ENCODE measurements at regions not wholly inside any gene's neighbourhood (a gene's known extent, or its start where the extent isn't known, plus 50 kb on each side); places are given as distances from the start of the nearest gene placed in this dataset.

DNA sequence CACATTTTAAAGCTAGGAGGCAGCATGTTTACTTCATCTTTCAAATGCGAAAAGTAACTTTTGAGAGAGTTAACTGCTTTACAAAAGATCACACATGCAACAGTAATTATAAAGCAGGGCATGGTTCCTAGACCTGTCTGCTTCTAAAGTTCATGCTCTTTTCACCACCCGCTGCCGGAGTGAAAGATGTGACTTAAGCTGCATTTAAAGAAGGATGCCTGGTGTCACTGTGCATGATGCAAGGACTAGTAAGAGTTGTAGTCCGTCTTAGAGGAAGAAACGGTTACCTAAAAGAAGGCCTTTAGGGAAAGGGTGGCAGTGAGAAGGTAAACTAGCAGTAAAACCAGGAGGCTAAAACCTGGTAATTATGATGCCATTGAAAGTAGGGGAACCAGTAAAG is 1689.1 kb downstream of the KCNT2 start:
- Histone ChIP-seq H3K27me3 (ENCODE audit: insufficient read depth, low read length) (no peaks in the 10 kb centered on the region), H3K9me2 (ENCODE audit: insufficient read depth) (no peaks in the 10 kb centered on the region), H3K36me3 (ENCODE audit: control insufficient read depth in 1 of 2, insufficient read depth in 2 of 2, low read length in 2 of 2) (no peaks in the 10 kb centered on the region), H4K20me1 (ENCODE audit: insufficient read depth) (no peaks in the 10 kb centered on the region), H3K4me3 (replicated peaks in 1 of 2; ENCODE audit: low read depth in 1 of 2, low read length in 2 of 2) (no peak overlapping the region), H2AFZ (ENCODE audit: low read depth, low read length, poor library complexity, severe bottlenecking) (no peak overlapping the region), H3K79me2 (ENCODE audit: insufficient read depth, low read length) (no peaks in the 10 kb centered on the region), H3K9ac (ENCODE audit: low read length) (no peak overlapping the region), H3K4me2 (ENCODE audit: low read length) (no peak overlapping the region), H3K9me3 (ENCODE audit: control insufficient read depth in 1 of 2, insufficient read depth in 1 of 2, low read depth in 1 of 2, low read length in 2 of 2) (no peaks in the 10 kb centered on the region), H3K4me1 (ENCODE audit: control insufficient read depth in 1 of 2, insufficient read depth in 2 of 2, low read length in 2 of 2) (no peaks in the 10 kb centered on the region), H3K27ac (ENCODE audit: low read depth, low read length) (no peak overlapping the region)
- ChIA-PET CTCF (interaction anchor here (0.8 kb wide), 1 partner anchor 10 kb away, joined by 5 read pairs; no protein-coding TSS in a partner anchor), POLR2A (no interaction called here), RAD21 (ENCODE audit: low non-redundant PET in 1 of 2, low total read pairs in 2 of 2, uncharacterized antibody in 2 of 2, unreplicated experiment in 2 of 2) (no interaction called here)
- ATAC-seq (no peak), DNase-seq (ENCODE audit: low read depth, low spot score) (no peak)
- TF ChIP-seq TCF7L2 (IDR thresholded peaks at IDR 0.05; ENCODE audit: borderline replicate concordance, extremely low read depth, insufficient read depth, insufficient read length): no peak
- TF ChIP-seq, protein P1, sequence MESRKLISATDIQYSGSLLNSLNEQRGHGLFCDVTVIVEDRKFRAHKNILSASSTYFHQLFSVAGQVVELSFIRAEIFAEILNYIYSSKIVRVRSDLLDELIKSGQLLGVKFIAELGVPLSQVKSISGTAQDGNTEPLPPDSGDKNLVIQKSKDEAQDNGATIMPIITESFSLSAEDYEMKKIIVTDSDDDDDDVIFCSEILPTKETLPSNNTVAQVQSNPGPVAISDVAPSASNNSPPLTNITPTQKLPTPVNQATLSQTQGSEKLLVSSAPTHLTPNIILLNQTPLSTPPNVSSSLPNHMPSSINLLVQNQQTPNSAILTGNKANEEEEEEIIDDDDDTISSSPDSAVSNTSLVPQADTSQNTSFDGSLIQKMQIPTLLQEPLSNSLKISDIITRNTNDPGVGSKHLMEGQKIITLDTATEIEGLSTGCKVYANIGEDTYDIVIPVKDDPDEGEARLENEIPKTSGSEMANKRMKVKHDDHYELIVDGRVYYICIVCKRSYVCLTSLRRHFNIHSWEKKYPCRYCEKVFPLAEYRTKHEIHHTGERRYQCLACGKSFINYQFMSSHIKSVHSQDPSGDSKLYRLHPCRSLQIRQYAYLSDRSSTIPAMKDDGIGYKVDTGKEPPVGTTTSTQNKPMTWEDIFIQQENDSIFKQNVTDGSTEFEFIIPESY (IDR thresholded peaks at IDR 0.05; ENCODE audit: extremely low read depth, insufficient replicate concordance, low read length): no peak
- TF ChIP-seq ELF1 (IDR thresholded peaks at IDR 0.05; ENCODE audit: borderline replicate concordance, low read depth): no peak
- TF ChIP-seq, protein P2, sequence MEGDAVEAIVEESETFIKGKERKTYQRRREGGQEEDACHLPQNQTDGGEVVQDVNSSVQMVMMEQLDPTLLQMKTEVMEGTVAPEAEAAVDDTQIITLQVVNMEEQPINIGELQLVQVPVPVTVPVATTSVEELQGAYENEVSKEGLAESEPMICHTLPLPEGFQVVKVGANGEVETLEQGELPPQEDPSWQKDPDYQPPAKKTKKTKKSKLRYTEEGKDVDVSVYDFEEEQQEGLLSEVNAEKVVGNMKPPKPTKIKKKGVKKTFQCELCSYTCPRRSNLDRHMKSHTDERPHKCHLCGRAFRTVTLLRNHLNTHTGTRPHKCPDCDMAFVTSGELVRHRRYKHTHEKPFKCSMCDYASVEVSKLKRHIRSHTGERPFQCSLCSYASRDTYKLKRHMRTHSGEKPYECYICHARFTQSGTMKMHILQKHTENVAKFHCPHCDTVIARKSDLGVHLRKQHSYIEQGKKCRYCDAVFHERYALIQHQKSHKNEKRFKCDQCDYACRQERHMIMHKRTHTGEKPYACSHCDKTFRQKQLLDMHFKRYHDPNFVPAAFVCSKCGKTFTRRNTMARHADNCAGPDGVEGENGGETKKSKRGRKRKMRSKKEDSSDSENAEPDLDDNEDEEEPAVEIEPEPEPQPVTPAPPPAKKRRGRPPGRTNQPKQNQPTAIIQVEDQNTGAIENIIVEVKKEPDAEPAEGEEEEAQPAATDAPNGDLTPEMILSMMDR (IDR thresholded peaks at IDR 0.05 in 2 of 3, conservative IDR thresholded peaks at IDR 0.05 in 1 of 3; ENCODE audit: borderline replicate concordance in 1 of 3, insufficient read depth in 1 of 3, low read depth in 2 of 3, low read length in 2 of 3): no peak
- TF ChIP-seq ZNF274 (IDR thresholded peaks at IDR 0.05; ENCODE audit: low read depth, low read length): no peak
- TF ChIP-seq CBX3 (IDR thresholded peaks at IDR 0.05; ENCODE audit: low read depth): no peak
- TF ChIP-seq SIN3A (IDR thresholded peaks at IDR 0.05; ENCODE audit: low read depth): no peak
- TF ChIP-seq, protein P3, sequence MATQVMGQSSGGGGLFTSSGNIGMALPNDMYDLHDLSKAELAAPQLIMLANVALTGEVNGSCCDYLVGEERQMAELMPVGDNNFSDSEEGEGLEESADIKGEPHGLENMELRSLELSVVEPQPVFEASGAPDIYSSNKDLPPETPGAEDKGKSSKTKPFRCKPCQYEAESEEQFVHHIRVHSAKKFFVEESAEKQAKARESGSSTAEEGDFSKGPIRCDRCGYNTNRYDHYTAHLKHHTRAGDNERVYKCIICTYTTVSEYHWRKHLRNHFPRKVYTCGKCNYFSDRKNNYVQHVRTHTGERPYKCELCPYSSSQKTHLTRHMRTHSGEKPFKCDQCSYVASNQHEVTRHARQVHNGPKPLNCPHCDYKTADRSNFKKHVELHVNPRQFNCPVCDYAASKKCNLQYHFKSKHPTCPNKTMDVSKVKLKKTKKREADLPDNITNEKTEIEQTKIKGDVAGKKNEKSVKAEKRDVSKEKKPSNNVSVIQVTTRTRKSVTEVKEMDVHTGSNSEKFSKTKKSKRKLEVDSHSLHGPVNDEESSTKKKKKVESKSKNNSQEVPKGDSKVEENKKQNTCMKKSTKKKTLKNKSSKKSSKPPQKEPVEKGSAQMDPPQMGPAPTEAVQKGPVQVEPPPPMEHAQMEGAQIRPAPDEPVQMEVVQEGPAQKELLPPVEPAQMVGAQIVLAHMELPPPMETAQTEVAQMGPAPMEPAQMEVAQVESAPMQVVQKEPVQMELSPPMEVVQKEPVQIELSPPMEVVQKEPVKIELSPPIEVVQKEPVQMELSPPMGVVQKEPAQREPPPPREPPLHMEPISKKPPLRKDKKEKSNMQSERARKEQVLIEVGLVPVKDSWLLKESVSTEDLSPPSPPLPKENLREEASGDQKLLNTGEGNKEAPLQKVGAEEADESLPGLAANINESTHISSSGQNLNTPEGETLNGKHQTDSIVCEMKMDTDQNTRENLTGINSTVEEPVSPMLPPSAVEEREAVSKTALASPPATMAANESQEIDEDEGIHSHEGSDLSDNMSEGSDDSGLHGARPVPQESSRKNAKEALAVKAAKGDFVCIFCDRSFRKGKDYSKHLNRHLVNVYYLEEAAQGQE (IDR thresholded peaks at IDR 0.05; ENCODE audit: low read depth): no peak
- TF ChIP-seq, protein P4, sequence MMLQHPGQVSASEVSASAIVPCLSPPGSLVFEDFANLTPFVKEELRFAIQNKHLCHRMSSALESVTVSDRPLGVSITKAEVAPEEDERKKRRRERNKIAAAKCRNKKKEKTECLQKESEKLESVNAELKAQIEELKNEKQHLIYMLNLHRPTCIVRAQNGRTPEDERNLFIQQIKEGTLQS (IDR thresholded peaks at IDR 0.05): no peak
- TF ChIP-seq POLR2AphosphoS5 (IDR thresholded peaks at IDR 0.05; ENCODE audit: low read depth, low read length): no peak
- TF ChIP-seq EGR1 (IDR thresholded peaks at IDR 0.05; ENCODE audit: low read depth): no peak
- TF ChIP-seq, protein P5, sequence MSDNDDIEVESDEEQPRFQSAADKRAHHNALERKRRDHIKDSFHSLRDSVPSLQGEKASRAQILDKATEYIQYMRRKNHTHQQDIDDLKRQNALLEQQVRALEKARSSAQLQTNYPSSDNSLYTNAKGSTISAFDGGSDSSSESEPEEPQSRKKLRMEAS (IDR thresholded peaks at IDR 0.05): no peak
- TF ChIP-seq YY1 (IDR thresholded peaks at IDR 0.05; ENCODE audit: extremely low read depth, insufficient replicate concordance, low read depth, low read length): no peak
- TF ChIP-seq RAD21 (IDR thresholded peaks at IDR 0.05; ENCODE audit: low read depth): no peak
- TF ChIP-seq EZH2phosphoT487 (IDR thresholded peaks at IDR 0.05; ENCODE audit: borderline replicate concordance): no peak
- no peak for TF ChIP-seq EZH2 (IDR thresholded peaks at IDR 0.05)
- no peak for TF ChIP-seq POLR2A (IDR thresholded peaks at IDR 0.05; ENCODE audit: borderline replicate concordance, extremely low read depth, insufficient read depth, insufficient read length)
- TF ChIP-seq CEBPB (IDR thresholded peaks at IDR 0.05; ENCODE audit: low read depth): no peak
- no TSS peak for BruUV-seq (replicated peaks)
- intact Hi-C loops (cut with micrococcal nuclease): no loop called here

All from HCT116 (cell line).